HepG2 (cell line): ENCODE measurements at regions not wholly inside any gene's neighbourhood (a gene's known extent, or its start where the extent isn't known, plus 50 kb on each side); places are given as distances from the start of the nearest gene placed in this dataset.

Experiments
- AKNA ChIP-seq: sonication (generic); formaldehyde crosslinking; IDR thresholded peaks from 2 replicates; pipeline ENCODE4 v1.4.0; 2020; ENCODE audit warnings: missing genetic modification reagents, borderline replicate concordance
- CREM ChIP-seq, 2 experiments: sonication (generic) in 1 of 2; formaldehyde crosslinking in 1 of 2; IDR thresholded peaks; 2 replicates each; pipeline versions ENCODE4 v1.4.0 to v1.6.1; 2016 to 2020; ENCODE audit warnings: antibody characterized with exemption in 1 of 2, mild to moderate bottlenecking in 1 of 2, missing genetic modification reagents in 1 of 2
- GMEB1 ChIP-seq: sonication (generic); formaldehyde crosslinking; IDR thresholded peaks from 2 replicates; pipeline ENCODE4 v1.5.1; 2020; ENCODE audit warnings: missing genetic modification reagents, mild to moderate bottlenecking, borderline replicate concordance
- JUN ChIP-seq: sonication (generic); formaldehyde crosslinking; IDR thresholded peaks from 2 replicates; pipeline ENCODE4 v1.4.0; 2020; ENCODE audit warnings: mild to moderate bottlenecking, missing genetic modification reagents
- JUND ChIP-seq: sonication (generic); formaldehyde crosslinking; IDR thresholded peaks from 2 replicates; pipeline ENCODE4 v1.8.0; 2022; ENCODE audit warnings: mild to moderate bottlenecking, missing genetic modification reagents
- LBX2 ChIP-seq: sonication (generic); formaldehyde crosslinking; IDR thresholded peaks from 2 replicates; pipeline ENCODE4 v1.5.0; 2020; ENCODE audit warnings: missing genetic modification reagents, mild to moderate bottlenecking, borderline replicate concordance
- NFATC3 ChIP-seq: sonication (generic); formaldehyde crosslinking; IDR thresholded peaks from 2 replicates; pipeline ENCODE4 v1.5.1; 2020; ENCODE audit warnings: mild to moderate bottlenecking, missing genetic modification reagents
- PCBP1 ChIP-seq: fragments of 200-400 bp; formaldehyde crosslinking; IDR thresholded peaks from 2 replicates; pipeline ENCODE4 v1.6.1; 2017; ENCODE audit warnings: mild to moderate bottlenecking, low read depth, low read length, borderline replicate concordance
- TEAD3 ChIP-seq: optimal IDR thresholded peaks from 2 replicates; pipeline ENCODE3; 2016; ENCODE audit warnings: borderline replicate concordance
- ZNF17 ChIP-seq: sonication (generic); formaldehyde crosslinking; IDR thresholded peaks from 2 replicates; pipeline ENCODE4 v1.5.0; 2020; ENCODE audit warnings: mild to moderate bottlenecking, missing genetic modification reagents
- ZNF329 ChIP-seq: sonication (generic); formaldehyde crosslinking; IDR thresholded peaks from 2 replicates; pipeline ENCODE4 v1.9.0; 2021; ENCODE audit warnings: low read depth, mild to moderate bottlenecking, missing genetic modification reagents
- ZNF335 ChIP-seq: sonication (generic); formaldehyde crosslinking; IDR thresholded peaks from 2 replicates; pipeline ENCODE4 v1.4.0; 2020; ENCODE audit warnings: missing genetic modification reagents
- ZNF850 ChIP-seq: sonication (generic); formaldehyde crosslinking; conservative IDR thresholded peaks from 2 replicates; pipeline ENCODE4 v1.9.0; 2021; ENCODE audit warnings: mild to moderate bottlenecking, missing genetic modification reagents
- ZNF891 ChIP-seq: sonication (generic); formaldehyde crosslinking; IDR thresholded peaks from 2 replicates; pipeline ENCODE4 v1.5.0; 2020; ENCODE audit warnings: mild to moderate bottlenecking, missing genetic modification reagents
- TF ChIP-seq, protein P1 (sequence below), 2 experiments: fragments of 450-650 bp in 1 of 2; sonication (generic) in 1 of 2; formaldehyde crosslinking; IDR thresholded peaks; 2 replicates each; pipeline versions ENCODE4 v1.5.0 to v1.8.0; 2020 to 2022; ENCODE audit warnings: mild to moderate bottlenecking in 1 of 2, missing genetic modification reagents in 1 of 2
- TF ChIP-seq, protein P2 (sequence below): sonication (generic); formaldehyde crosslinking; IDR thresholded peaks from 2 replicates; pipeline ENCODE4 v1.4.0; 2020; ENCODE audit warnings: mild to moderate bottlenecking, missing genetic modification reagents
- TF ChIP-seq, protein P3 (sequence below): sonication (generic); formaldehyde crosslinking; IDR thresholded peaks from 2 replicates; pipeline ENCODE4 v1.5.1; 2020; ENCODE audit warnings: missing genetic modification reagents, mild to moderate bottlenecking, borderline replicate concordance

DNA sequence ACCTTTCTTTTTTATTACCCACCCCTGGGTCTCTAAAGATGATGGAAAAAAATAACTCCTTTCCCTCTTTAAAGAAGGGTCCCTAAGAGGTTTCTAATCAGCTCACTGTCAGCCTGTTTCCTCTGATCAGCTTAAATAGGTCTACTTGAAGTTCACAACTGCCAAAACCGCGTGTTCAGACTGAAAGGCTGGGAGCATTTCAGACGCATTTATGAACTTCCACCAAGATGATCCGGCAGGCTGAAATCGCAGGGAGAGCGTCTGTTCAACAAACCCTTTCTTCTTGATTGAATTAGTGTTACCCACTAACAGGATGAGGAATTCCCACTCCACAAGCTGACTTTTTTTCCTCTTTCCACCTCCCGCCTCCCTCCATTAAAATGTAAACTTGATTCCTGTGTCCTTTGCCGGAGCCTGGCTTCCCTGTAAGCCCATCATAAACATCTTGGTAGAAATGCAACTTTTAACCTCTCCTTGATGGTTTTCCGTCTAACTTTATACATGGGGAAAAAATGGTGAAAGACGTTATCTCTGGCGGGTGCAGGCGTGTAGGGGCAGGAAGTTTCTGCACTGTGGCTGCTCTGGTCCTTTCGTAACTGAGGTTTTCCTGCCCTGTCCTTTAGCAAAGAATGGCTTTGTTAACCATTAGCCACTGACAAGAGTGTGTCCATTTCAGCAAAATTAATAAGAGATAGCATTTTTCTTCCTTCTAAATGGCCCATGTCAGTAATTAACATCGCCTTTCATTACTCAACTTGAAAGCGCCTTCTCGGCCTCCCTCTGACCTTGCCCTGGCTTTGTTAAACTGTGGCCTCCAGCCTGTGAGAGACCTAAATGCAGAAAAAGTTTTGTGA, 130.7 kb downstream of the BAMBI start (continued):
- TF ChIP-seq AKNA (CRISPR knock-in tag) (no peak), ZNF329 (CRISPR knock-in tag) (no peak), GMEB1 (CRISPR knock-in tag) (peak; percentile 18; the same call in 1 of the 2 replicates), CREM (IDR thresholded peaks at IDR 0.05) (no peak), CREM (CRISPR knock-in tag; IDR thresholded peaks at IDR 0.05) (no peak), TEAD3 (CRISPR knock-in tag) (no peak), JUND (CRISPR knock-in tag) (no peak), ZNF335 (CRISPR knock-in tag) (0 out of 2 replicates have a peak, but pooled peaks have one; percentile 40), ZNF17 (no peak), ZNF850 (CRISPR knock-in tag) (no peak), LBX2 (CRISPR knock-in tag) (no peak), JUN (no peak), NFATC3 (CRISPR knock-in tag) (no peak), PCBP1 (no peak), ZNF891 (CRISPR knock-in tag) (no peak)
- TF ChIP-seq, protein P1, sequence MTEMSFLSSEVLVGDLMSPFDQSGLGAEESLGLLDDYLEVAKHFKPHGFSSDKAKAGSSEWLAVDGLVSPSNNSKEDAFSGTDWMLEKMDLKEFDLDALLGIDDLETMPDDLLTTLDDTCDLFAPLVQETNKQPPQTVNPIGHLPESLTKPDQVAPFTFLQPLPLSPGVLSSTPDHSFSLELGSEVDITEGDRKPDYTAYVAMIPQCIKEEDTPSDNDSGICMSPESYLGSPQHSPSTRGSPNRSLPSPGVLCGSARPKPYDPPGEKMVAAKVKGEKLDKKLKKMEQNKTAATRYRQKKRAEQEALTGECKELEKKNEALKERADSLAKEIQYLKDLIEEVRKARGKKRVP (CRISPR knock-in tag; IDR thresholded peaks at IDR 0.05): no peak
- TF ChIP-seq, protein P2, sequence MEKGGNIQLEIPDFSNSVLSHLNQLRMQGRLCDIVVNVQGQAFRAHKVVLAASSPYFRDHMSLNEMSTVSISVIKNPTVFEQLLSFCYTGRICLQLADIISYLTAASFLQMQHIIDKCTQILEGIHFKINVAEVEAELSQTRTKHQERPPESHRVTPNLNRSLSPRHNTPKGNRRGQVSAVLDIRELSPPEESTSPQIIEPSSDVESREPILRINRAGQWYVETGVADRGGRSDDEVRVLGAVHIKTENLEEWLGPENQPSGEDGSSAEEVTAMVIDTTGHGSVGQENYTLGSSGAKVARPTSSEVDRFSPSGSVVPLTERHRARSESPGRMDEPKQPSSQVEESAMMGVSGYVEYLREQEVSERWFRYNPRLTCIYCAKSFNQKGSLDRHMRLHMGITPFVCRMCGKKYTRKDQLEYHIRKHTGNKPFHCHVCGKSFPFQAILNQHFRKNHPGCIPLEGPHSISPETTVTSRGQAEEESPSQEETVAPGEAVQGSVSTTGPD (CRISPR knock-in tag): no peak
- TF ChIP-seq, protein P3, sequence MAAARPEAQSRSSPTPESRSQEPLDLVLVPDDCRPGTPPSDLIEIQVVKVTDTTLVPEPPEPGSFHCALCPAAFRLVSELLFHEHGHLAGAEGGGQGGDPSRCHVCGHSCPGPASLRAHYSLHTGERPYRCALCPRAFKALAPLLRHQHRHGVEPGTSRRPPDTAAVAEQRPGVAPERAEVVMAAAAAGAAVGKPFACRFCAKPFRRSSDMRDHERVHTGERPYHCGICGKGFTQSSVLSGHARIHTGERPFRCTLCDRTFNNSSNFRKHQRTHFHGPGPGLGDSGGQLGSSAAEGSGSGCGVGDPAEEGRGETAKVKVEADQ: no peak
